ENCODE measurements at regions not wholly inside any gene's neighbourhood (a gene's known extent, or its start where the extent isn't known, plus 50 kb on each side); places are given as distances from the start of the nearest gene placed in this dataset.

- no peak for DNase-seq (ENCODE audit: low read depth)
- no peak overlapping the region for H3K4me3 ChIP-seq (ENCODE audit: control insufficient read depth, low read depth, low read length)
- TF ChIP-seq CTCF (IDR thresholded peaks at IDR 0.05; ENCODE audit: control insufficient read depth, insufficient read depth, low read depth, low read length, missing control alignments): no peak
These were observed 593.1 kb downstream of the NUF2 start for GRCh38 chr1:163914785-163915413.

DNA sequence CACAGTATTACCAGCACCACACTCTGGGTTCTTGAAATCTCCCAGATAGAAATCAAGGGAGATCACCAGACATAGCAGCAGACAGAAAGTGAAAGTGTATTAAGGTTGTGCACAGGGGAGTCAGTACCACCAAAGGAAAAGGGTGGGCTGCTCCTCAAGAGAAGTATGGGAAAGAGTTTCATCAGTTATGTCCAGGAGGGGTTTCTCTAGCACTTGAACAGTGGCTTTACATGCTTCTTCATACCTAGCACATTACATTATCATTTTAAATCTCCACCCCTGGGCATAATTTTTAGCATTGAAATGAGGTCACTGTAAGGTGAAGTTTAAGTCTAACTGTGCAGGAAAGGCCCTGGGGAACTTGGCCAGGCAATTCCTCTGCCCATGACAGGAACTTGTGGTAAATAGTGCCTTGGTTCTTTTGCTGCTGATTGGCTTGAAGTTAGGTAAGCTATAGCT lies 601.0 kb downstream of the NUF2 start:
- H3K4me3 ChIP-seq (ENCODE audit: control insufficient read depth, low read depth, low read length): no peak overlapping the region
- TF ChIP-seq CTCF (IDR thresholded peaks at IDR 0.05; ENCODE audit: control insufficient read depth, insufficient read depth, low read depth, low read length, missing control alignments): no peak
- no peak for DNase-seq (ENCODE audit: low read depth)

DNA sequence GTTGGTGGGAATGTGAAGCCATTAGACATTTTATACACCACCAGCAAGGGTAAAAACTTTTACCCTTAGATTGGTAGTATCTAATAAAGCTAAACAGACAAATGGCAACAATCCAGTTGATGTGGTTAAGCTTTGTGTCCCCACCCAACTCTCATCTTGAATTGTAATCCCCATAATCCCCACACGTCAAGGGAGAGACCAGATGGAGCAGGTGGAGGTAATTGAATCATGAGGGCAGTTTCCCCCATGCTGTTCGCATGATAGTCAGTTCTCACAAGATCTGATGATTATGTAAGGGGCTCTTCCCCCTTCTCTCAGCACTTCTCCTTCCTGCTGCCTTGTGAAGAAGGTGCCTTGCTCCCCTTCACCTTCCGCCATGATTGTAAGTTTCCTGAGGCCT lies 602.3 kb downstream of the NUF2 start:
- no peak for DNase-seq (ENCODE audit: low read depth)
- no peak overlapping the region for H3K4me3 ChIP-seq (ENCODE audit: control insufficient read depth, low read depth, low read length)
- TF ChIP-seq CTCF (IDR thresholded peaks at IDR 0.05; ENCODE audit: control insufficient read depth, insufficient read depth, low read depth, low read length, missing control alignments): no peak

- no peak overlapping the region for H3K4me3 ChIP-seq (ENCODE audit: control insufficient read depth, low read depth, low read length)
- no peak for DNase-seq (ENCODE audit: low read depth)
- TF ChIP-seq CTCF (IDR thresholded peaks at IDR 0.05; ENCODE audit: control insufficient read depth, insufficient read depth, low read depth, low read length, missing control alignments): no peak
These were observed 605.7 kb downstream of the NUF2 start for GRCh38 chr1:163927493-163927892.

DNA sequence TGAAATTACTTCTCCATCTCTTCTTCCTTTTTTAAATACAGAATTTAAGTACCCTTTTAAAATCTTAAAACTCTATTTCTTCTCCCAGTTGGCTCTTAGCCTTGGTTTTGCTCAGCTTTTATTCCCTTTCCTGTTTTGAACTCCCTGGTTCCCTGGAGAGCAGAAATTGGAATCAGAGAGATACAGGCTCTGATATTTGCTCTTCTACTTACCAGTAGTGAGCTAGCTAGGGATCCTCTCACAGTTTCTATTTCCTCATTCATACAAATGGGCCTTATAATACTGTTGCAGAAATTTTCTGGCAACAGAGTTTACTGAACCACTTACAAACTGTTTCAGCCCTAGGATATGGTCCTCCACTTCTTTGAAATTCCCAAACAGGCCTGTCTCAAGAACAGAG lies 606.3 kb downstream of the NUF2 start:
- DNase-seq (ENCODE audit: low read depth): no peak
- no peak for TF ChIP-seq CTCF (IDR thresholded peaks at IDR 0.05; ENCODE audit: control insufficient read depth, insufficient read depth, low read depth, low read length, missing control alignments)
- no peak overlapping the region for H3K4me3 ChIP-seq (ENCODE audit: control insufficient read depth, low read depth, low read length)

DNA sequence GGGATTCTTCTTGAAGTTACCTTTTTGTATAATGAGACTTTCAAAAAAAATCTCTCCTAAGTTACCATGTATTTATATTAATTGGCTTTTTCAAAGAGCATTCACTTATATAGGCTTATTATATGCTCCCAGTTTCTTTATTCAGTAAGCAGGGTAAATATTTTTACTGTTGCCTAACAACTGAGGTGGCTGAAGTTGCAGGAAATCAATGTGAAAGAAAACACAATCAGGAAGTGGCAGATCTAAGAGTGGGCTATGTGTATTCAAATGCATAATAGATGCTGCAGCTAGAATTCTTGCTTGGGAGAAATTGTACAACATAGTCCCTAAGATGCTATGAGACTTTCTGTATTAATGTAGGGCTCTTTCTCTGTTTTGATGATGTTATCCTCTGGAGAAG lies 606.9 kb downstream of the NUF2 start:
- no peak for DNase-seq (ENCODE audit: low read depth)
- TF ChIP-seq CTCF (IDR thresholded peaks at IDR 0.05; ENCODE audit: control insufficient read depth, insufficient read depth, low read depth, low read length, missing control alignments): no peak

More for the DNA sequence above, 606.9 kb downstream of the NUF2 start:
- H3K4me3 ChIP-seq (ENCODE audit: control insufficient read depth, low read depth, low read length): no peak overlapping the region
